Osteocyte (in vitro differentiated cells): ENCODE measurements at regions not wholly inside any gene's neighbourhood (a gene's known extent, or its start where the extent isn't known, plus 50 kb on each side); places are given as distances from the start of the nearest gene placed in this dataset.
A peak's percentile ranks its signal among the peaks of the same experiment; 100 is the strongest.

Experiments used
- DNase-seq: peaks from one replicate; pipeline ENCODE4 v3.0.0; 2021; ENCODE audit warnings: mixed read lengths; ENCODE audit not compliant: unreplicated experiment; ENCODE audit errors: extremely low spot score
- H3K27ac Mint-ChIP-seq: one replicate; pipeline ENCODE4 v1.8.0; 2021; ENCODE audit warnings: mild to moderate bottlenecking, mixed read lengths; ENCODE audit not compliant: unreplicated experiment
- H3K27me3 Mint-ChIP-seq: one replicate; pipeline ENCODE4 v1.8.0; 2021; ENCODE audit warnings: mixed read lengths; ENCODE audit not compliant: unreplicated experiment
- H3K36me3 Mint-ChIP-seq: one replicate; pipeline ENCODE4 v1.8.0; 2021; ENCODE audit warnings: mixed read lengths; ENCODE audit not compliant: unreplicated experiment
- H3K4me1 Mint-ChIP-seq: one replicate; pipeline ENCODE4 v1.8.0; 2021; ENCODE audit warnings: mixed read lengths; ENCODE audit not compliant: unreplicated experiment
- H3K4me3 Mint-ChIP-seq: one replicate; pipeline ENCODE4 v1.8.0; 2021; ENCODE audit warnings: mild to moderate bottlenecking, moderate library complexity, mixed read lengths; ENCODE audit not compliant: unreplicated experiment
- H3K9me3 Mint-ChIP-seq: one replicate; pipeline ENCODE4 v1.8.0; 2021; ENCODE audit warnings: mixed read lengths; ENCODE audit not compliant: unreplicated experiment
- CTCF ChIP-seq: fragments of 200-600 bp; sonication (generic); IDR thresholded peaks from 2 replicates; pipeline ENCODE4 v1.5.0; 2021; ENCODE audit warnings: antibody characterized with exemption, mild to moderate bottlenecking, moderate library complexity

- no peaks in the 10 kb centered on the region for H3K9me3 Mint-ChIP-seq
- H3K36me3 Mint-ChIP-seq: no peaks in the 10 kb centered on the region
- no peak for TF ChIP-seq CTCF
- no peaks in the 10 kb centered on the region for H3K4me1 Mint-ChIP-seq
- DNase-seq: no peak
- no peak overlapping the region for H3K27ac Mint-ChIP-seq
- H3K27me3 Mint-ChIP-seq: no peaks in the 10 kb centered on the region
- no peak overlapping the region for H3K4me3 Mint-ChIP-seq
Observed at GRCh38 chr5:118233606-118234005, 754.7 kb downstream of the DTWD2 start.

- Mint-ChIP-seq H3K27me3 (no peaks in the 10 kb centered on the region), H3K4me1 (peaks cover 6% of the 10 kb centered on the region), H3K4me3 (no peak overlapping the region), H3K9me3 (no peaks in the 10 kb centered on the region), H3K27ac (no peak overlapping the region), H3K36me3 (no peaks in the 10 kb centered on the region)
- no peak for TF ChIP-seq CTCF
- no peak for DNase-seq
Observed at GRCh38 chr5:118228489-118228888, 759.9 kb downstream of the DTWD2 start.

GRCh38 chr5:118224546-118224945 lies 763.8 kb downstream of the DTWD2 start:
- no peak for DNase-seq
- Mint-ChIP-seq H3K27me3 (no peaks in the 10 kb centered on the region), H3K36me3 (no peaks in the 10 kb centered on the region), H3K27ac (no peak overlapping the region), H3K9me3 (no peaks in the 10 kb centered on the region), H3K4me3 (no peak overlapping the region), H3K4me1 (peaks cover 10% of the 10 kb centered on the region)
- no peak for TF ChIP-seq CTCF

GRCh38 chr5:118220556-118221195 lies 767.7 kb downstream of the DTWD2 start:
- Mint-ChIP-seq H3K27me3 (no peaks in the 10 kb centered on the region), H3K4me3 (no peak overlapping the region), H3K27ac (peak overlapping the region; percentile 23), H3K36me3 (no peaks in the 10 kb centered on the region), H3K9me3 (peaks cover 7% of the 10 kb centered on the region), H3K4me1 (peaks cover 10% of the 10 kb centered on the region)
- DNase-seq: no peak
- no peak for TF ChIP-seq CTCF

- H3K4me3 Mint-ChIP-seq: no peak overlapping the region
- H3K27me3 Mint-ChIP-seq: peaks cover under 1% of the 10 kb centered on the region
- H3K27ac Mint-ChIP-seq: no peak overlapping the region
- peaks cover 12% of the 10 kb centered on the region for H3K9me3 Mint-ChIP-seq
- no peak for TF ChIP-seq CTCF
- H3K4me1 Mint-ChIP-seq: no peaks in the 10 kb centered on the region
- no peak for DNase-seq
- no peaks in the 10 kb centered on the region for H3K36me3 Mint-ChIP-seq
Observed at GRCh38 chr5:118211606-118212005, 776.7 kb downstream of the DTWD2 start.
